Smooth muscle cell (in vitro differentiated cells): ENCODE measurements at regions not wholly inside any gene's neighbourhood (a gene's known extent, or its start where the extent isn't known, plus 50 kb on each side); places are given as distances from the start of the nearest gene placed in this dataset.

Experiments used
- DNase-seq: peaks from one replicate; lab custom pipeline; 2025; ENCODE audit not compliant: unreplicated experiment; lab: John Stamatoyannopoulos, UW
- H2AFZ ChIP-seq: fragments of 200-600 bp; sonication (generic); 2 replicates; pipeline ENCODE4 v1.6.0; 2016; ENCODE audit warnings: antibody characterized with exemption, low read depth, mild to moderate bottlenecking
- H3F3A ChIP-seq: fragments of 200-600 bp; sonication (generic); 2 replicates; pipeline ENCODE4 v1.6.0; 2017; ENCODE audit warnings: antibody characterized with exemption, low read depth
- H3K27ac ChIP-seq: fragments of 200-600 bp; sonication (generic); 2 replicates; pipeline ENCODE4 v1.5.1; 2016; ENCODE audit warnings: low read depth, mild to moderate bottlenecking
- H3K27me3 ChIP-seq: fragments of 200-600 bp; sonication (generic); 2 replicates; pipeline ENCODE4 v1.6.1; 2016; ENCODE audit warnings: low read depth, mild to moderate bottlenecking
- H3K36me3 ChIP-seq: fragments of 200-600 bp; sonication (generic); 2 replicates; pipeline ENCODE4 v1.5.1; 2016; ENCODE audit warnings: low read depth
- H3K4me1 ChIP-seq: fragments of 200-600 bp; sonication (generic); 2 replicates; pipeline ENCODE4 v1.5.1; 2016; ENCODE audit warnings: low read depth
- H3K4me2 ChIP-seq: fragments of 200-600 bp; sonication (generic); 2 replicates; pipeline ENCODE4 v1.6.0; 2016; ENCODE audit warnings: mild to moderate bottlenecking
- H3K4me3 ChIP-seq: fragments of 200-600 bp; sonication (generic); 2 replicates; pipeline ENCODE4 v1.5.1; 2016; ENCODE audit warnings: mild to moderate bottlenecking
- H3K79me2 ChIP-seq: fragments of 200-600 bp; sonication (generic); 2 replicates; pipeline ENCODE4 v1.6.0; 2016; ENCODE audit warnings: low read depth, mild to moderate bottlenecking
- H3K9ac ChIP-seq: fragments of 200-600 bp; sonication (generic); 2 replicates; pipeline ENCODE4 v1.6.0; 2016; ENCODE audit warnings: low read depth
- H3K9me3 ChIP-seq: fragments of 200-600 bp; sonication (generic); replicated peaks from 2 replicates; pipeline ENCODE4 v1.5.1; 2016; ENCODE audit warnings: low read depth
- H4K20me1 ChIP-seq: fragments of 200-600 bp; sonication (generic); 2 replicates; pipeline ENCODE4 v1.6.0; 2016; ENCODE audit warnings: low read depth
- WGBS: methylation state at CpG from one replicate; pipeline ENCODE4 v1.1.7; 2016; ENCODE audit warnings: low lambda C conversion rate; 5-methylcytosine and 5-hydroxymethylcytosine counted together
- TF ChIP-seq, protein P1 (sequence below): fragments of 200-600 bp; sonication (generic); IDR thresholded peaks from 2 replicates; pipeline ENCODE4 v1.5.1; 2017; ENCODE audit warnings: borderline replicate concordance, mild to moderate bottlenecking, antibody characterized with exemption; ENCODE audit not compliant: insufficient read depth, poor library complexity, severe bottlenecking

- Histone ChIP-seq H3K27me3 (no peaks in the 10 kb centered on the region), H3F3A (no peaks in the 10 kb centered on the region), H3K79me2 (no peaks in the 10 kb centered on the region), H3K9ac (no peak overlapping the region), H3K4me2 (no peak overlapping the region), H3K4me1 (peaks cover 9% of the 10 kb centered on the region), H4K20me1 (no peaks in the 10 kb centered on the region), H2AFZ (no peak overlapping the region), H3K4me3 (no peak overlapping the region), H3K9me3 (no peaks in the 10 kb centered on the region), H3K27ac (no peak overlapping the region), H3K36me3 (no peaks in the 10 kb centered on the region)
- WGBS: 67% methylated on average over 5 of the region's 5 CpGs
- no peak for DNase-seq
- TF ChIP-seq, protein P1, sequence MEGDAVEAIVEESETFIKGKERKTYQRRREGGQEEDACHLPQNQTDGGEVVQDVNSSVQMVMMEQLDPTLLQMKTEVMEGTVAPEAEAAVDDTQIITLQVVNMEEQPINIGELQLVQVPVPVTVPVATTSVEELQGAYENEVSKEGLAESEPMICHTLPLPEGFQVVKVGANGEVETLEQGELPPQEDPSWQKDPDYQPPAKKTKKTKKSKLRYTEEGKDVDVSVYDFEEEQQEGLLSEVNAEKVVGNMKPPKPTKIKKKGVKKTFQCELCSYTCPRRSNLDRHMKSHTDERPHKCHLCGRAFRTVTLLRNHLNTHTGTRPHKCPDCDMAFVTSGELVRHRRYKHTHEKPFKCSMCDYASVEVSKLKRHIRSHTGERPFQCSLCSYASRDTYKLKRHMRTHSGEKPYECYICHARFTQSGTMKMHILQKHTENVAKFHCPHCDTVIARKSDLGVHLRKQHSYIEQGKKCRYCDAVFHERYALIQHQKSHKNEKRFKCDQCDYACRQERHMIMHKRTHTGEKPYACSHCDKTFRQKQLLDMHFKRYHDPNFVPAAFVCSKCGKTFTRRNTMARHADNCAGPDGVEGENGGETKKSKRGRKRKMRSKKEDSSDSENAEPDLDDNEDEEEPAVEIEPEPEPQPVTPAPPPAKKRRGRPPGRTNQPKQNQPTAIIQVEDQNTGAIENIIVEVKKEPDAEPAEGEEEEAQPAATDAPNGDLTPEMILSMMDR: no peak
These were observed 179.9 kb downstream of the ZC3H11B start for GRCh38 chr1:219433001-219433400.

- Histone ChIP-seq H3K4me1 (peaks cover 9% of the 10 kb centered on the region), H3K4me2 (no peak overlapping the region), H3K36me3 (no peaks in the 10 kb centered on the region), H3K27me3 (no peaks in the 10 kb centered on the region), H3F3A (no peaks in the 10 kb centered on the region), H3K4me3 (no peak overlapping the region), H3K27ac (no peak overlapping the region), H3K79me2 (no peaks in the 10 kb centered on the region), H2AFZ (no peak overlapping the region), H4K20me1 (no peaks in the 10 kb centered on the region), H3K9me3 (no peaks in the 10 kb centered on the region), H3K9ac (no peak overlapping the region)
- no peak for DNase-seq
- TF ChIP-seq, protein P1: no peak
- 72% methylated on average over 3 of the region's 3 CpGs for WGBS
These were observed 180.7 kb downstream of the ZC3H11B start for GRCh38 chr1:219432191-219432606.

DNA sequence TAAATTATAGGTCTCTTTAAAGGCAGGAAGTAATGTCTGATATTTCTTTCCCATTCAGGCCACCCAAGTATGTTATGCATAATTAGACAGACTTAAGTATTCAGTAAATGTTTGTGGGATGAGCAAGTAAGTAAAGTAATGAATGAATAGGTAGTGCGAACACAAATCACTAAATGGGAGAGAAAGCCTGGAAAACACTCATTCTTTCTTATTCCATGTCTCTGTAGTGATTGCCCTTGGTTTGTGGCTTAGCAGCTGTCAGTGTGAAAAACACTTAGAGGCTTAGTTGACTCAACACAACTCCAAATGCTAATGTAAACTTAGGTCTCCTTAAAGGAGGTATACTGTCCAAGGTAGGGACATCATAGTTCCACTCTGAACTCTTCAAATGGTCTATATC is 182.5 kb downstream of the ZC3H11B start:
- Histone ChIP-seq H2AFZ (no peak overlapping the region), H3K36me3 (no peaks in the 10 kb centered on the region), H3K9me3 (no peaks in the 10 kb centered on the region), H3K27ac (no peak overlapping the region), H3K4me1 (peaks cover 9% of the 10 kb centered on the region), H3F3A (no peaks in the 10 kb centered on the region), H3K4me3 (no peak overlapping the region), H3K79me2 (no peaks in the 10 kb centered on the region), H3K9ac (no peak overlapping the region), H3K4me2 (no peak overlapping the region), H4K20me1 (no peaks in the 10 kb centered on the region), H3K27me3 (no peaks in the 10 kb centered on the region)
- TF ChIP-seq, protein P1: no peak
- DNase-seq: no peak
- WGBS: 55% methylated on average over 1 of the region's 1 CpG

GRCh38 chr1:219428651-219429050 is 184.3 kb downstream of the ZC3H11B start:
- WGBS: 82% methylated on average over 5 of the region's 5 CpGs
- no peak overlapping the region for H3K9ac ChIP-seq
- no peaks in the 10 kb centered on the region for H3K79me2 ChIP-seq
- no peak overlapping the region for H3K27ac ChIP-seq
- no peak overlapping the region for H2AFZ ChIP-seq
- peaks cover under 1% of the 10 kb centered on the region for H3K4me1 ChIP-seq
- no peaks in the 10 kb centered on the region for H3K36me3 ChIP-seq
- H3K9me3 ChIP-seq: no peaks in the 10 kb centered on the region
- H3K27me3 ChIP-seq: no peaks in the 10 kb centered on the region
- no peak for DNase-seq
- no peaks in the 10 kb centered on the region for H4K20me1 ChIP-seq
- H3K4me3 ChIP-seq: no peak overlapping the region
- no peaks in the 10 kb centered on the region for H3F3A ChIP-seq
- no peak overlapping the region for H3K4me2 ChIP-seq
- TF ChIP-seq, protein P1: no peak
